A549 (cell line): ENCODE measurements at regions not wholly inside any gene's neighbourhood (a gene's known extent, or its start where the extent isn't known, plus 50 kb on each side); places are given as distances from the start of the nearest gene placed in this dataset.

ENCODE experiments used
- ATAC-seq, 2 experiments: fragments of 200-7000 bp in 1 of 2; fragments of >200 bp in 1 of 2; cut with Nextera tagmentation in 1 of 2; cut with Tn5 transposase in 1 of 2; 3 replicates each; pipeline versions ENCODE4 v1.8.0 to v1.9.1; 2018 to 2020; ENCODE audit warnings: mild to moderate bottlenecking in 1 of 2, moderate library complexity in 1 of 2
- CTCF ChIA-PET: fragments of 300-600 bp; sonication (Branson Sonifier 250); formaldehyde crosslinking; extraction: SDS; loops from one replicate; lab custom pipeline; 2021; ENCODE audit warnings: antibody characterized with exemption, inconsistent platforms; lab: Yijun Ruan, JAX
- POLR2A ChIA-PET: fragments of 350-600 bp; formaldehyde crosslinking; extraction: SDS; loops from one replicate; lab custom pipeline; 2021; ENCODE audit warnings: antibody characterized with exemption, inconsistent platforms; lab: Yijun Ruan, JAX
- DNase-seq, 2 experiments: peaks; one replicate each; pipeline versions ENCODE4 v3.0.0 to v3.0.0-alpha.2; 2011 to 2016; ENCODE audit warnings: low read depth in 1 of 2, low spot score in 1 of 2
- FAIRE-seq: peaks from 2 replicates; lab custom pipeline; 2011; peaks lifted over from hg19 to GRCh38; lab: Jason Lieb, UNC
- H3K27ac ChIP-seq, 2 experiments: fragments of >200 bp; sonication (Bioruptor Twin); formaldehyde crosslinking; 3 replicates each; pipeline ENCODE4 v1.5.1; 2016 to 2017
- H3K4me1 ChIP-seq: fragments of >200 bp; sonication (Bioruptor Twin); formaldehyde crosslinking; 3 replicates; pipeline ENCODE4 v1.6.1; 2016
- H3K4me2 ChIP-seq: fragments of >200 bp; sonication (Bioruptor Twin); formaldehyde crosslinking; 3 replicates; pipeline ENCODE4 v1.6.1; 2016
- H3K4me3 ChIP-seq: fragments of >200 bp; sonication (Bioruptor Twin); formaldehyde crosslinking; 3 replicates; pipeline ENCODE4 v1.5.1; 2016
- H3K9me3 ChIP-seq: fragments of >200 bp; sonication (Bioruptor Twin); formaldehyde crosslinking; 3 replicates; pipeline ENCODE4 v1.6.1; 2016
- CBX2 ChIP-seq: fragments of 200-600 bp; sonication (generic); IDR thresholded peaks from 2 replicates; pipeline ENCODE4 v1.6.1; 2016; ENCODE audit warnings: low read depth, mild to moderate bottlenecking, borderline replicate concordance
- CBX8 ChIP-seq: fragments of 200-600 bp; sonication (generic); IDR thresholded peaks from 2 replicates; pipeline ENCODE4 v1.6.1; 2016
- CEBPB ChIP-seq, 2 experiments: fragments of >200 bp in 1 of 2; sonication (Bioruptor Twin) in 1 of 2; formaldehyde crosslinking in 1 of 2; IDR thresholded peaks; 2 replicates each; pipeline ENCODE4 v1.6.1; 2012 to 2016
- CHD4 ChIP-seq: fragments of 200-600 bp; sonication (generic); IDR thresholded peaks from 2 replicates; pipeline ENCODE4 v1.6.1; 2016; ENCODE audit warnings: antibody characterized with exemption, mild to moderate bottlenecking, borderline replicate concordance
- CTCF ChIP-seq: fragments of >200 bp; sonication (Bioruptor Twin); formaldehyde crosslinking; IDR thresholded peaks from 3 replicates; pipeline ENCODE4 v1.5.1; 2016
- E2F6 ChIP-seq: IDR thresholded peaks from 2 replicates; pipeline ENCODE4 v1.6.1; 2012; ENCODE audit warnings: low read depth, borderline replicate concordance
- EP300 ChIP-seq, 2 experiments: fragments of >200 bp; sonication (Bioruptor Twin); formaldehyde crosslinking; IDR thresholded peaks; 2 replicates in 1 of 2; 3 replicates in 1 of 2; pipeline ENCODE4 v1.6.1; 2016 to 2017
- ESRRA ChIP-seq: fragments of 150-350 bp; IDR thresholded peaks from 2 replicates; pipeline ENCODE4 v1.6.1; 2014; ENCODE audit warnings: mild to moderate bottlenecking, low read length, borderline replicate concordance
- HMGXB4 ChIP-seq: fragments of 250-450 bp; sonication (Bioruptor Pico); IDR thresholded peaks from 2 replicates; pipeline ENCODE4 v1.5.0; 2021; ENCODE audit warnings: mild to moderate bottlenecking, moderate library complexity, borderline replicate concordance
- HOXA7 ChIP-seq: fragments of 250-450 bp; sonication (Bioruptor Pico); IDR thresholded peaks from 2 replicates; pipeline ENCODE4 v1.5.0; 2020; ENCODE audit warnings: mild to moderate bottlenecking, moderate library complexity
- MAFK ChIP-seq: fragments of 450-650 bp; IDR thresholded peaks from 2 replicates; pipeline ENCODE4 v1.6.1; 2014; ENCODE audit not compliant: partially characterized antibody
- MAX ChIP-seq: IDR thresholded peaks from 2 replicates; pipeline ENCODE4 v1.6.1; 2012
- MAZ ChIP-seq: fragments of 150-350 bp; IDR thresholded peaks from 2 replicates; pipeline ENCODE4 v1.6.1; 2014; ENCODE audit warnings: antibody characterized with exemption, low read depth, low read length, borderline replicate concordance
- MYC ChIP-seq: IDR thresholded peaks from 2 replicates; pipeline ENCODE4 v1.6.1; 2012; ENCODE audit warnings: mild to moderate bottlenecking, inconsistent platforms, low read length, improper control_type of control experiment, borderline replicate concordance
- NPAS2 ChIP-seq: fragments of 250-450 bp; sonication (Bioruptor Pico); IDR thresholded peaks from 2 replicates; pipeline ENCODE4 v1.8.0; 2022; ENCODE audit warnings: mild to moderate bottlenecking, moderate library complexity, borderline replicate concordance
- NR3C1 ChIP-seq: fragments of >200 bp; sonication (Bioruptor Twin); formaldehyde crosslinking; IDR thresholded peaks from 3 replicates; pipeline ENCODE4 v1.6.1; 2017
- PBX3 ChIP-seq: IDR thresholded peaks from 2 replicates; pipeline ENCODE4 v1.6.1; 2012
- RAD21 ChIP-seq, 2 experiments: fragments of >200 bp in 1 of 2; sonication (Bioruptor Twin) in 1 of 2; formaldehyde crosslinking in 1 of 2; IDR thresholded peaks in 1 of 2; conservative IDR thresholded peaks in 1 of 2; 2 replicates in 1 of 2; 3 replicates in 1 of 2; pipeline ENCODE4 v1.6.1; 2012 to 2018; ENCODE audit warnings: inconsistent platforms in 1 of 2
- RFX5 ChIP-seq: fragments of 450-650 bp; IDR thresholded peaks from 2 replicates; pipeline ENCODE4 v1.7.1; 2014; ENCODE audit warnings: antibody characterized with exemption, mild to moderate bottlenecking, moderate library complexity
- RNF2 ChIP-seq: fragments of 200-600 bp; sonication (generic); IDR thresholded peaks from 2 replicates; pipeline ENCODE4 v1.6.1; 2016; ENCODE audit warnings: low read depth, mild to moderate bottlenecking, antibody characterized with exemption, moderate library complexity, borderline replicate concordance
- USF2 ChIP-seq: fragments of 450-650 bp; IDR thresholded peaks from 2 replicates; pipeline ENCODE4 v1.6.1; 2014; ENCODE audit warnings: antibody characterized with exemption
- WGBS: methylation state at CpG from one replicate; pipeline ENCODE4 v1.1.6; 2017; ENCODE audit errors: missing lambda C conversion rate; 5-methylcytosine and 5-hydroxymethylcytosine counted together

GRCh38 chr11:134711588-134711987 is 299.5 kb upstream of the B3GAT1 start:
- Histone ChIP-seq H3K4me3 (no peak overlapping the region), H3K4me1 (no peaks in the 10 kb centered on the region), H3K4me2 (no peak overlapping the region), H3K27ac (no peak overlapping the region), H3K9me3 (no peaks in the 10 kb centered on the region)
- FAIRE-seq (no peak), ATAC-seq (no peak), DNase-seq (no peak)
- no peak for TF ChIP-seq RFX5
- no peak for TF ChIP-seq HMGXB4 (CRISPR knock-in tag)
- no peak for TF ChIP-seq NPAS2 (CRISPR knock-in tag)
- no peak for TF ChIP-seq CBX2
- TF ChIP-seq PBX3: no peak
- no peak for TF ChIP-seq EP300 (IDR thresholded peaks at IDR 0.05)
- no peak for TF ChIP-seq MYC
- no peak for TF ChIP-seq ESRRA
- TF ChIP-seq CBX8: no peak
- TF ChIP-seq RAD21 (conservative IDR thresholded peaks at IDR 0.05 in 1 of 2, IDR thresholded peaks at IDR 0.05 in 1 of 2): no peak
- ChIA-PET POLR2A (no interaction called here), CTCF (interaction anchor here (0.6 kb wide), 1 partner anchor 163 kb away, joined by 3 read pairs; no protein-coding TSS in a partner anchor)
- WGBS: 31% methylated on average over 8 of the region's 8 CpGs

GRCh38 chr11:134710861-134711407 is 298.9 kb upstream of the B3GAT1 start:
- no peak for FAIRE-seq
- Histone ChIP-seq H3K4me3 (no peak overlapping the region), H3K9me3 (no peaks in the 10 kb centered on the region), H3K27ac (no peak overlapping the region), H3K4me2 (no peak overlapping the region), H3K4me1 (no peaks in the 10 kb centered on the region)
- no peak for ATAC-seq
- no peak for DNase-seq
- TF ChIP-seq CTCF (no peak), RFX5 (no peak), CHD4 (no peak), NR3C1 (no peak), HOXA7 (CRISPR knock-in tag) (no peak), RNF2 (no peak), CBX2 (no peak), MAZ (no peak), MAX (no peak), USF2 (no peak), MAFK (no peak), ESRRA (no peak), E2F6 (no peak), HMGXB4 (CRISPR knock-in tag) (no peak), CEBPB (IDR thresholded peaks at IDR 0.05) (no peak), MYC (no peak)
- CTCF ChIA-PET: interaction anchor here (1.0 kb wide), 1 partner anchor 15 kb away, joined by 3 read pairs; no protein-coding TSS in a partner anchor
- POLR2A ChIA-PET: no interaction called here
- 25% methylated on average over 4 of the region's 4 CpGs for WGBS
